ENCODE measurements at regions not wholly inside any gene's neighbourhood (a gene's known extent, or its start where the extent isn't known, plus 50 kb on each side); places are given as distances from the start of the nearest gene placed in this dataset.

GRCh38 chr7:109276348-109276747, 706.7 kb downstream of the DNAJB9 start:
- H3K4me3 ChIP-seq (ENCODE audit: low read depth, low read length): no peak overlapping the region
- no peak for DNase-seq (ENCODE audit: low read depth)
- no peak for TF ChIP-seq CTCF (conservative IDR thresholded peaks at IDR 0.05; ENCODE audit: low read depth, low read length)

- H3K4me3 ChIP-seq (ENCODE audit: low read depth, low read length): no peak overlapping the region
- TF ChIP-seq CTCF (conservative IDR thresholded peaks at IDR 0.05; ENCODE audit: low read depth, low read length): no peak
- DNase-seq (ENCODE audit: low read depth): peak; percentile 8
These were observed 713.1 kb downstream of the DNAJB9 start for GRCh38 chr7:109282726-109283125.

- H3K4me3 ChIP-seq (ENCODE audit: low read depth, low read length): no peak overlapping the region
- no peak for TF ChIP-seq CTCF (conservative IDR thresholded peaks at IDR 0.05; ENCODE audit: low read depth, low read length)
- peak; percentile 2 for DNase-seq (ENCODE audit: low read depth)
These were observed 715.3 kb downstream of the DNAJB9 start for GRCh38 chr7:109284943-109285342.

- no peak overlapping the region for H3K4me3 ChIP-seq (ENCODE audit: low read depth, low read length)
- no peak for DNase-seq (ENCODE audit: low read depth)
- no peak for TF ChIP-seq CTCF (conservative IDR thresholded peaks at IDR 0.05; ENCODE audit: low read depth, low read length)
These were observed 725.5 kb downstream of the DNAJB9 start for GRCh38 chr7:109295158-109295557.

- DNase-seq (ENCODE audit: low read depth): no peak
- no peak overlapping the region for H3K4me3 ChIP-seq (ENCODE audit: low read depth, low read length)
- no peak for TF ChIP-seq CTCF (conservative IDR thresholded peaks at IDR 0.05; ENCODE audit: low read depth, low read length)
These were observed 739.1 kb downstream of the DNAJB9 start for GRCh38 chr7:109308816-109309215.

GRCh38 chr7:109309790-109310189, 740.1 kb downstream of the DNAJB9 start:
- DNase-seq (ENCODE audit: low read depth): no peak
- no peak overlapping the region for H3K4me3 ChIP-seq (ENCODE audit: low read depth, low read length)
- TF ChIP-seq CTCF (conservative IDR thresholded peaks at IDR 0.05; ENCODE audit: low read depth, low read length): no peak

GRCh38 chr7:109318136-109318535, 748.5 kb downstream of the DNAJB9 start:
- TF ChIP-seq CTCF (conservative IDR thresholded peaks at IDR 0.05; ENCODE audit: low read depth, low read length): no peak
- no peak overlapping the region for H3K4me3 ChIP-seq (ENCODE audit: low read depth, low read length)

More at GRCh38 chr7:109318136-109318535, 748.5 kb downstream of the DNAJB9 start:
- DNase-seq (ENCODE audit: low read depth): no peak
